HEK293 (cell line): ENCODE measurements at regions not wholly inside any gene's neighbourhood (a gene's known extent, or its start where the extent isn't known, plus 50 kb on each side); places are given as distances from the start of the nearest gene placed in this dataset.

Experiments
- CTCF ChIA-PET: fragments of 350-600 bp; formaldehyde crosslinking; extraction: SDS; loops from one replicate; lab custom pipeline; 2021; ENCODE audit warnings: antibody characterized with exemption; lab: Yijun Ruan, JAX
- POLR2A ChIA-PET: fragments of 300-600 bp; formaldehyde crosslinking; extraction: SDS; loops from one replicate; lab custom pipeline; 2020; ENCODE audit warnings: antibody characterized with exemption, inconsistent platforms; lab: Yijun Ruan, JAX
- H3K27ac ChIP-seq: fragments of 200-500 bp; sonication (Bioruptor generic); 2 replicates; pipeline ENCODE4 v1.5.1; 2014; ENCODE audit warnings: low read depth, low read length, control low read depth, inconsistent platforms; ENCODE audit errors: extremely low read depth
- H3K36me3 ChIP-seq, 2 experiments: fragments of 200-500 bp in 1 of 2; sonication (Bioruptor generic) in 1 of 2; 1 replicate in 1 of 2; 2 replicates in 1 of 2; pipeline ENCODE4 v1.5.1; 2014 to 2017; ENCODE audit warnings: inconsistent platforms in 2 of 2, low read length in 2 of 2; ENCODE audit not compliant: control insufficient read depth in 2 of 2, insufficient read depth in 1 of 2
- H3K4me1 ChIP-seq: fragments of 200-500 bp; sonication (Bioruptor generic); 2 replicates; pipeline ENCODE4 v1.5.1; 2014; ENCODE audit warnings: mild to moderate bottlenecking, low read length, inconsistent platforms; ENCODE audit not compliant: control insufficient read depth, insufficient read depth
- H3K4me3 ChIP-seq: 2 replicates; pipeline ENCODE4 v1.5.1; 2011; ENCODE audit warnings: low read depth, mild to moderate bottlenecking, control low read depth, low read length, moderate library complexity
- H3K9me3 ChIP-seq: fragments of 200-500 bp; sonication (Bioruptor generic); 2 replicates; pipeline ENCODE4 v1.5.1; 2014; ENCODE audit warnings: low read depth, low read length, inconsistent platforms; ENCODE audit not compliant: control insufficient read depth, insufficient read depth
- ATF2 ChIP-seq: fragments of 450-650 bp; formaldehyde crosslinking; IDR thresholded peaks from 2 replicates; pipeline ENCODE4 v1.5.1; 2016; ENCODE audit warnings: missing biosample characterization, missing genetic modification characterization, low read depth
- KLF7 ChIP-seq: fragments of 450-650 bp; formaldehyde crosslinking; IDR thresholded peaks from 2 replicates; pipeline ENCODE4 v1.5.1; 2016; ENCODE audit warnings: missing biosample characterization, missing genetic modification characterization, borderline replicate concordance
- REPIN1 ChIP-seq: fragments of 450-650 bp; formaldehyde crosslinking; IDR thresholded peaks from 2 replicates; pipeline ENCODE4 v1.5.1; 2017; ENCODE audit warnings: missing biosample characterization, missing genetic modification characterization, low read depth
- ZBTB44 ChIP-seq: fragments of 450-650 bp; IDR thresholded peaks from 2 replicates; pipeline ENCODE4 v1.5.1; 2018; ENCODE audit warnings: missing biosample characterization, mild to moderate bottlenecking, missing genetic modification characterization
- ZBTB7A ChIP-seq: fragments of 450-650 bp; formaldehyde crosslinking; IDR thresholded peaks from 2 replicates; pipeline ENCODE4 v1.5.1; 2016; ENCODE audit warnings: low read depth, missing biosample characterization, missing genetic modification characterization
- ZNF132 ChIP-seq: fragments of 450-650 bp; formaldehyde crosslinking; IDR thresholded peaks from 2 replicates; pipeline ENCODE4 v1.5.1; 2017; ENCODE audit warnings: missing biosample characterization, missing genetic modification characterization, borderline replicate concordance
- ZNF138 ChIP-seq: fragments of 450-650 bp; formaldehyde crosslinking; IDR thresholded peaks from 2 replicates; pipeline ENCODE4 v1.5.1; 2016; ENCODE audit warnings: missing biosample characterization, missing genetic modification characterization, borderline replicate concordance
- ZNF175 ChIP-seq: fragments of 450-650 bp; formaldehyde crosslinking; IDR thresholded peaks from 2 replicates; pipeline ENCODE4 v1.5.1; 2016; ENCODE audit warnings: missing biosample characterization, missing genetic modification characterization
- ZNF202 ChIP-seq: fragments of 450-650 bp; formaldehyde crosslinking; IDR thresholded peaks from 2 replicates; pipeline ENCODE4 v1.5.1; 2016; ENCODE audit warnings: missing biosample characterization, missing genetic modification characterization, borderline replicate concordance
- ZNF302 ChIP-seq: fragments of 450-650 bp; formaldehyde crosslinking; IDR thresholded peaks from 2 replicates; pipeline ENCODE4 v1.5.1; 2016; ENCODE audit warnings: missing biosample characterization, missing genetic modification characterization, low read depth
- ZNF354C ChIP-seq: fragments of 450-650 bp; formaldehyde crosslinking; IDR thresholded peaks from 2 replicates; pipeline ENCODE4 v1.5.1; 2016; ENCODE audit warnings: missing biosample characterization, missing genetic modification characterization, low read depth, borderline replicate concordance
- ZNF398 ChIP-seq: fragments of 450-650 bp; formaldehyde crosslinking; IDR thresholded peaks from 2 replicates; pipeline ENCODE4 v1.5.1; 2017; ENCODE audit warnings: missing biosample characterization, missing genetic modification characterization
- ZNF473 ChIP-seq: fragments of 450-650 bp; formaldehyde crosslinking; IDR thresholded peaks from 2 replicates; pipeline ENCODE4 v1.5.1; 2017; ENCODE audit warnings: missing biosample characterization, missing genetic modification characterization
- ZNF521 ChIP-seq: fragments of 450-650 bp; formaldehyde crosslinking; IDR thresholded peaks from 2 replicates; pipeline ENCODE4 v1.5.1; 2017; ENCODE audit warnings: missing biosample characterization, mild to moderate bottlenecking, missing genetic modification characterization
- ZNF529 ChIP-seq: fragments of 450-650 bp; formaldehyde crosslinking; IDR thresholded peaks from 2 replicates; pipeline ENCODE4 v1.5.1; 2017; ENCODE audit warnings: missing genetic modification characterization, missing biosample characterization; ENCODE audit not compliant: insufficient replicate concordance
- ZNF654 ChIP-seq: fragments of 450-650 bp; formaldehyde crosslinking; IDR thresholded peaks from 2 replicates; pipeline ENCODE4 v1.5.1; 2016; ENCODE audit warnings: low read depth, missing biosample characterization, missing genetic modification characterization
- ZNF664 ChIP-seq: fragments of 450-650 bp; formaldehyde crosslinking; IDR thresholded peaks from 2 replicates; pipeline ENCODE4 v1.5.1; 2016; ENCODE audit warnings: missing biosample characterization, missing genetic modification characterization
- ZNF768 ChIP-seq: fragments of 450-650 bp; formaldehyde crosslinking; IDR thresholded peaks from 2 replicates; pipeline ENCODE4 v1.5.1; 2018; ENCODE audit warnings: missing biosample characterization, mild to moderate bottlenecking, missing genetic modification characterization

- no peak for TF ChIP-seq REPIN1
These were observed 71.9 kb upstream of the RANBP3L start (continued) for GRCh38 chr5:36373527-36374086.

- H3K27ac ChIP-seq = no peak overlapping the region
- H3K36me3 ChIP-seq = no peaks in the 10 kb centered on the region
- TF ChIP-seq ZBTB44 (tag by site-specific recombination) (no peak), ZBTB7A (tag by site-specific recombination) (no peak)
- H3K9me3 ChIP-seq = no peaks in the 10 kb centered on the region
- peaks cover 4% of the 10 kb centered on the region; the same call in 1 of the 2 replicates for H3K4me1 ChIP-seq
- ChIA-PET POLR2A (no interaction called here), CTCF (interaction anchor here (1.2 kb wide), 1 partner anchor 322 kb away, joined by 4 read pairs; no protein-coding TSS in a partner anchor)
- H3K4me3 ChIP-seq = no peak overlapping the region
These were observed 72.7 kb upstream of the RANBP3L start for GRCh38 chr5:36374266-36374862.

- Histone ChIP-seq H3K4me1 (no peaks in the 10 kb centered on the region), H3K27ac (no peak overlapping the region), H3K36me3 (no peaks in the 10 kb centered on the region), H3K9me3 (no peaks in the 10 kb centered on the region), H3K4me3 (no peak overlapping the region)
- TF ChIP-seq ZNF664 (tag by site-specific recombination) (no peak), KLF7 (tag by site-specific recombination) (no peak), ZNF521 (tag by site-specific recombination) (no peak), ZNF398 (tag by site-specific recombination) (no peak), ZNF354C (tag by site-specific recombination) (no peak), ZNF202 (no peak), ZNF529 (tag by site-specific recombination) (no peak), ZNF654 (tag by site-specific recombination) (no peak), ZNF768 (tag by site-specific recombination) (no peak), ZNF132 (tag by site-specific recombination) (no peak), ZNF175 (tag by site-specific recombination) (no peak), ZBTB7A (tag by site-specific recombination) (no peak), ZNF302 (tag by site-specific recombination) (no peak), ZNF138 (tag by site-specific recombination) (no peak), ATF2 (tag by site-specific recombination) (no peak), ZNF473 (tag by site-specific recombination) (no peak)
- ChIA-PET POLR2A (no interaction called here), CTCF (interaction anchor here (0.5 to 1.5 kb wide), 4 partner anchors 9 to 316 kb away, joined by 3 to 7 read pairs (median 4); no protein-coding TSS in a partner anchor)
These were observed 75.5 kb upstream of the RANBP3L start for GRCh38 chr5:36377192-36377591.
